Activated T-helper 17 cell treated with anti-CD3 and anti-CD28 coated beads, Interleukin-2, amount 50 U/mL, for 72 hours (primary cell): ENCODE measurements at regions not wholly inside any gene's neighbourhood (a gene's known extent, or its start where the extent isn't known, plus 50 kb on each side); places are given as distances from the start of the nearest gene placed in this dataset.

Experiments
- ATAC-seq: fragments of 150-1000 bp; cut with Tn5 transposase; replicated peaks from 2 replicates; pipeline ENCODE4 v1.10.0; 2021; ENCODE audit warnings: mild to moderate bottlenecking, moderate library complexity
- H3K27ac Mint-ChIP-seq: one replicate; pipeline ENCODE4 v1.8.0; 2022; ENCODE audit warnings: mixed read lengths
- H3K27me3 Mint-ChIP-seq: one replicate; pipeline ENCODE4 v1.8.0; 2022; ENCODE audit warnings: mixed read lengths
- H3K36me3 Mint-ChIP-seq: one replicate; pipeline ENCODE4 v1.8.0; 2022; ENCODE audit warnings: low read depth, mild to moderate bottlenecking, mixed read lengths
- H3K4me1 Mint-ChIP-seq: one replicate; pipeline ENCODE4 v1.8.0; 2022; ENCODE audit warnings: mixed read lengths
- H3K4me3 Mint-ChIP-seq: one replicate; pipeline ENCODE4 v1.8.0; 2022; ENCODE audit warnings: mild to moderate bottlenecking, mixed read lengths
- H3K9me3 Mint-ChIP-seq: one replicate; pipeline ENCODE4 v1.8.0; 2022; ENCODE audit warnings: mixed read lengths

- H3K36me3 Mint-ChIP-seq = no peaks in the 10 kb centered on the region
- H3K27me3 Mint-ChIP-seq = no peaks in the 10 kb centered on the region
- peaks cover 3% of the 10 kb centered on the region for H3K9me3 Mint-ChIP-seq
- no peak for ATAC-seq
- H3K4me1 Mint-ChIP-seq = no peaks in the 10 kb centered on the region
- no peak overlapping the region for H3K4me3 Mint-ChIP-seq
- H3K27ac Mint-ChIP-seq = no peak overlapping the region
Observed at GRCh38 chr3:117489663-117490079, 780.1 kb downstream of the TUSC7 start.

GRCh38 chr3:117490716-117491115 lies 781.1 kb downstream of the TUSC7 start:
- no peaks in the 10 kb centered on the region for H3K27me3 Mint-ChIP-seq
- H3K9me3 Mint-ChIP-seq = peaks cover 3% of the 10 kb centered on the region
- no peaks in the 10 kb centered on the region for H3K36me3 Mint-ChIP-seq
- no peak overlapping the region for H3K4me3 Mint-ChIP-seq
- H3K27ac Mint-ChIP-seq = no peak overlapping the region
- no peak for ATAC-seq
- no peaks in the 10 kb centered on the region for H3K4me1 Mint-ChIP-seq

- Mint-ChIP-seq H3K9me3 (peaks cover 4% of the 10 kb centered on the region), H3K36me3 (no peaks in the 10 kb centered on the region), H3K27me3 (no peaks in the 10 kb centered on the region), H3K4me3 (no peak overlapping the region), H3K27ac (no peak overlapping the region), H3K4me1 (no peaks in the 10 kb centered on the region)
- no peak for ATAC-seq
Observed at GRCh38 chr3:117495620-117496019, 786.0 kb downstream of the TUSC7 start.

- no peak overlapping the region for H3K4me3 Mint-ChIP-seq
- peaks cover 4% of the 10 kb centered on the region for H3K9me3 Mint-ChIP-seq
- H3K36me3 Mint-ChIP-seq = no peaks in the 10 kb centered on the region
- no peak overlapping the region for H3K27ac Mint-ChIP-seq
- H3K27me3 Mint-ChIP-seq = no peaks in the 10 kb centered on the region
- H3K4me1 Mint-ChIP-seq = no peaks in the 10 kb centered on the region
- no peak for ATAC-seq
Observed at GRCh38 chr3:117499189-117499870, 789.8 kb downstream of the TUSC7 start.

- Mint-ChIP-seq H3K27me3 (no peaks in the 10 kb centered on the region), H3K4me1 (no peaks in the 10 kb centered on the region), H3K27ac (no peak overlapping the region), H3K9me3 (peaks cover 9% of the 10 kb centered on the region), H3K4me3 (no peak overlapping the region), H3K36me3 (no peaks in the 10 kb centered on the region)
- ATAC-seq = no peak
Observed at GRCh38 chr3:117507958-117508357, 798.4 kb downstream of the TUSC7 start.

- no peak for ATAC-seq
- no peak overlapping the region for H3K27ac Mint-ChIP-seq
- no peaks in the 10 kb centered on the region for H3K36me3 Mint-ChIP-seq
- H3K9me3 Mint-ChIP-seq = peaks cover 9% of the 10 kb centered on the region
- H3K27me3 Mint-ChIP-seq = no peaks in the 10 kb centered on the region
- H3K4me3 Mint-ChIP-seq = no peak overlapping the region
- H3K4me1 Mint-ChIP-seq = no peaks in the 10 kb centered on the region
Observed at GRCh38 chr3:117509858-117510257, 800.3 kb downstream of the TUSC7 start.

GRCh38 chr3:117510396-117510795 lies 800.8 kb downstream of the TUSC7 start:
- no peaks in the 10 kb centered on the region for H3K4me1 Mint-ChIP-seq
- no peaks in the 10 kb centered on the region for H3K27me3 Mint-ChIP-seq
- H3K4me3 Mint-ChIP-seq = no peak overlapping the region
- peaks cover 9% of the 10 kb centered on the region for H3K9me3 Mint-ChIP-seq
- no peak for ATAC-seq
- no peaks in the 10 kb centered on the region for H3K36me3 Mint-ChIP-seq
- no peak overlapping the region for H3K27ac Mint-ChIP-seq

- no peak for ATAC-seq
- Mint-ChIP-seq H3K27ac (no peak overlapping the region), H3K4me1 (no peaks in the 10 kb centered on the region), H3K9me3 (no peaks in the 10 kb centered on the region), H3K4me3 (no peak overlapping the region), H3K27me3 (no peaks in the 10 kb centered on the region), H3K36me3 (no peaks in the 10 kb centered on the region)
Observed at GRCh38 chr3:117512975-117513374, 803.4 kb downstream of the TUSC7 start.

GRCh38 chr3:117515309-117515708 lies 805.7 kb downstream of the TUSC7 start:
- no peaks in the 10 kb centered on the region for H3K27me3 Mint-ChIP-seq
- H3K36me3 Mint-ChIP-seq = no peaks in the 10 kb centered on the region
- H3K4me3 Mint-ChIP-seq = no peak overlapping the region
- H3K9me3 Mint-ChIP-seq = no peaks in the 10 kb centered on the region
- ATAC-seq = no peak
- H3K4me1 Mint-ChIP-seq = no peaks in the 10 kb centered on the region
- no peak overlapping the region for H3K27ac Mint-ChIP-seq

GRCh38 chr3:117518364-117518763 lies 808.8 kb downstream of the TUSC7 start:
- no peak for ATAC-seq
- no peaks in the 10 kb centered on the region for H3K4me1 Mint-ChIP-seq
- no peaks in the 10 kb centered on the region for H3K36me3 Mint-ChIP-seq
- no peak overlapping the region for H3K4me3 Mint-ChIP-seq
- no peaks in the 10 kb centered on the region for H3K9me3 Mint-ChIP-seq
- no peak overlapping the region for H3K27ac Mint-ChIP-seq
- H3K27me3 Mint-ChIP-seq = no peaks in the 10 kb centered on the region

GRCh38 chr3:117519776-117520175 lies 810.2 kb downstream of the TUSC7 start:
- Mint-ChIP-seq H3K9me3 (no peaks in the 10 kb centered on the region), H3K4me3 (no peak overlapping the region), H3K27me3 (no peaks in the 10 kb centered on the region), H3K36me3 (no peaks in the 10 kb centered on the region), H3K27ac (no peak overlapping the region), H3K4me1 (no peaks in the 10 kb centered on the region)
- ATAC-seq = no peak

- H3K4me3 Mint-ChIP-seq = no peak overlapping the region
- H3K27me3 Mint-ChIP-seq = no peaks in the 10 kb centered on the region
- no peak overlapping the region for H3K27ac Mint-ChIP-seq
- no peaks in the 10 kb centered on the region for H3K9me3 Mint-ChIP-seq
- ATAC-seq = no peak
- no peaks in the 10 kb centered on the region for H3K36me3 Mint-ChIP-seq
- no peaks in the 10 kb centered on the region for H3K4me1 Mint-ChIP-seq
Observed at GRCh38 chr3:117520582-117520981, 811.0 kb downstream of the TUSC7 start.

- ATAC-seq = no peak
- Mint-ChIP-seq H3K27me3 (no peaks in the 10 kb centered on the region), H3K4me1 (no peaks in the 10 kb centered on the region), H3K36me3 (no peaks in the 10 kb centered on the region), H3K4me3 (no peak overlapping the region), H3K27ac (no peak overlapping the region), H3K9me3 (peaks cover 4% of the 10 kb centered on the region)
Observed at GRCh38 chr3:117523418-117523817, 813.8 kb downstream of the TUSC7 start.

- Mint-ChIP-seq H3K27ac (no peak overlapping the region), H3K27me3 (no peaks in the 10 kb centered on the region), H3K4me1 (no peaks in the 10 kb centered on the region), H3K36me3 (no peaks in the 10 kb centered on the region), H3K9me3 (peaks cover 9% of the 10 kb centered on the region), H3K4me3 (no peak overlapping the region)
- ATAC-seq = no peak
Observed at GRCh38 chr3:117524890-117525289, 815.3 kb downstream of the TUSC7 start.

- no peaks in the 10 kb centered on the region for H3K36me3 Mint-ChIP-seq
- ATAC-seq = no peak
- H3K4me3 Mint-ChIP-seq = no peak overlapping the region
- H3K27ac Mint-ChIP-seq = no peak overlapping the region
- no peaks in the 10 kb centered on the region for H3K27me3 Mint-ChIP-seq
- no peaks in the 10 kb centered on the region for H3K4me1 Mint-ChIP-seq
- H3K9me3 Mint-ChIP-seq = peaks cover 9% of the 10 kb centered on the region
Observed at GRCh38 chr3:117526470-117527079, 817.0 kb downstream of the TUSC7 start.
